HEK293T (cell line): ENCODE measurements at regions not wholly inside any gene's neighbourhood (a gene's known extent, or its start where the extent isn't known, plus 50 kb on each side); places are given as distances from the start of the nearest gene placed in this dataset.

Experiments used
- BHLHE40 ChIP-seq: fragments of 450-650 bp; IDR thresholded peaks from 2 replicates; pipeline ENCODE4 v1.6.1; 2016; ENCODE audit warnings: mild to moderate bottlenecking, moderate library complexity, borderline replicate concordance
- FOXA1 ChIP-seq: fragments of 450-650 bp; IDR thresholded peaks from 2 replicates; pipeline ENCODE4 v1.6.1; 2016; ENCODE audit warnings: mild to moderate bottlenecking
- FOXK2 ChIP-seq: fragments of 450-650 bp; IDR thresholded peaks from 2 replicates; pipeline ENCODE4 v1.6.1; 2016; ENCODE audit warnings: mild to moderate bottlenecking
- FOXM1 ChIP-seq: fragments of 450-650 bp; IDR thresholded peaks from 2 replicates; pipeline ENCODE4 v1.6.1; 2017; ENCODE audit warnings: mild to moderate bottlenecking, borderline replicate concordance
- L3MBTL2 ChIP-seq: fragments of 450-650 bp; conservative IDR thresholded peaks from 2 replicates; pipeline ENCODE4 v1.6.1; 2016; ENCODE audit warnings: mild to moderate bottlenecking
- LEF1 ChIP-seq: fragments of 450-650 bp; IDR thresholded peaks from 2 replicates; pipeline ENCODE4 v1.6.1; 2017; ENCODE audit warnings: mild to moderate bottlenecking, borderline replicate concordance
- NFRKB ChIP-seq: fragments of 450-650 bp; IDR thresholded peaks from 2 replicates; pipeline ENCODE4 v1.6.1; 2016; ENCODE audit warnings: mild to moderate bottlenecking, moderate library complexity
- SP1 ChIP-seq: fragments of 450-650 bp; IDR thresholded peaks from 2 replicates; pipeline ENCODE4 v1.6.1; 2017

DNA sequence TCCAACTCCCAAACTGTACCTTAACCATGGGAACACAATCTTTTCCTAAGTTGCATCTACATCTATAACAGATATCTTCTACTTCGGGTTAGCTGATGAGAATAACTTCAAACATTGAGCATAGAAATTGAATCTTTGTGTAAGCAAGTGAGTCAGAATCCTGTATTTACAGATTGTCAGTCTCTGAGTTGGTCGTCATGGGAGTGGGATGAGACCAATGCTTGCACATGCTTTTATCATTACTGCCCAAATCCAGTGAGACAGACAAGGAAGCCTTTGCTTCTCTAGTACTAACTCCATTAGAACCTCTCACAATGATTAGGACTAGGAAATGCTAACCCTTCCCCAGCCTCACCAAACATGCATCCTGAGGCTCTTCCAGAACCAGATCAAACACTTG, 587.1 kb upstream of the ZNF717 start:
- TF ChIP-seq BHLHE40 (no peak), NFRKB (no peak), SP1 (no peak), FOXA1 (no peak), L3MBTL2 (no peak), LEF1 (no peak), FOXK2 (no peak), FOXM1 (no peak)
